HG03439 (cell line): ENCODE measurements at regions not wholly inside any gene's neighbourhood (a gene's known extent, or its start where the extent isn't known, plus 50 kb on each side); places are given as distances from the start of the nearest gene placed in this dataset.

Source experiments
- ATAC-seq: cut with Tn5 transposase; IDR thresholded peaks from one replicate; pipeline ENCODE4 v1.9.1; 2021; ENCODE audit warnings: mild to moderate bottlenecking, moderate library complexity; ENCODE audit not compliant: unreplicated experiment

GRCh38 chr3:124560666-124561215 is 169.5 kb upstream of the UMPS start:
- no peak for ATAC-seq

- ATAC-seq, result no peak
Observed at GRCh38 chr3:124562769-124563168, 167.5 kb upstream of the UMPS start.

DNA sequence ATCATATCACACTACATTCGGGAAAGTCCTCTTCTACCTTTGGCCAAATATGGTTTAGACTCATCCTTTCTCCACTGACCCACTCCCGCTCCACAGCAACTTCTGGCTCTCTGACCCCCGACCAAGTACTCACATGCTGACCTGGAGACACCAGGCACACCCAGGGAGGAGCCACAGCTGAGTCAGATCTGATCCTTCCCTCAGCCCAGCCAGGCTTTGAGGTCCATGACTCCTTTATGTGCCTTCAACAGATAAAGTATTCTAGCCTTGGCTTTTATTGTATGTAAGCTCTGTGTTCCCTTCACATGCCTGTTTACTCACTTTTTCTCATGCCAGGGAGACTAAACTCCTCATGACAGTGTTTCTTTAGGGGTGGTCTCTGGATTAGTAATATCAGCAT is 166.9 kb upstream of the UMPS start:
- ATAC-seq, result no peak

DNA sequence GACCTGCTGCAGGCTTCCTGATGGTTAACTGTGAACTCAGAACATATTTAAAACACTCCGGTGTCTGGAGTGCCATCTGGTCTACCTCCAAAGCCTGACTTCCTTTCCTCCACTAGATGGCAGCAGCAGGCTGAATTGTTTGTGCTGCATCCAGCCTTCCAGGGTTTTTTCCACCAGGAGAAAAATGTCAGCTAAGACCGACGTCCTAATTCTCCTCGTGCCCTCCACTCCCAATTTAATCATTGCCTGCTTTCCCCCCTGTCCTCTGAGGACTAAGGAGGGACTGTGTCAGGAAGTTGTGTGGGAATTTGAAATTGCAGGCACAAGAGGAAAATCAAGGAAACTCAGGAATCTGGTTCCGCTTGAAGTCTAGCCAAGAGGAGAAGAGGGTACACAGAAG is 165.2 kb upstream of the UMPS start:
- no peak for ATAC-seq

DNA sequence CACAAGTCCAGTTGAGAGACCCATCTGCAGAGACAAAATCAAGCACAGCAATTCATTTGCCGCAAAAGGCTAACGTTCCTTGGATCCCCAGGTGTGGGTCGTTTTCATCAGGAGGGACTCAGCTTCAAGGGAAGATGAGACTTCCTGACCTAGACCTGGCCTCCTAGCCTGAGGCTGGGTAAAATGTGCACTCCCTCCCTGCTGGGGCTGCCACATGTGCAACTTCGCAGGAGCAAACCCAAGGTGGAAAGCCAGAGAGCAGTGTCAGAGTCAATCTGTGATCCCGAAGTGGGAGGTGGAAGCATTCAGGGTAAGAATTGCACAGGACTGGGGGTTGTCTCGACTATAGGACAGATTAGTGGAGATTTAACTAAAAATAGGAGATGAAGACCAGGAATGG is 164.7 kb upstream of the UMPS start:
- no peak for ATAC-seq

GRCh38 chr3:124566701-124567100 is 163.6 kb upstream of the UMPS start:
- no peak for ATAC-seq

GRCh38 chr3:124567179-124567578 is 163.1 kb upstream of the UMPS start:
- ATAC-seq, result no peak

- no peak for ATAC-seq
Observed at GRCh38 chr3:124569761-124570160, 160.5 kb upstream of the UMPS start.

- no peak for ATAC-seq
Observed at GRCh38 chr3:124570232-124570631, 160.0 kb upstream of the UMPS start.

DNA sequence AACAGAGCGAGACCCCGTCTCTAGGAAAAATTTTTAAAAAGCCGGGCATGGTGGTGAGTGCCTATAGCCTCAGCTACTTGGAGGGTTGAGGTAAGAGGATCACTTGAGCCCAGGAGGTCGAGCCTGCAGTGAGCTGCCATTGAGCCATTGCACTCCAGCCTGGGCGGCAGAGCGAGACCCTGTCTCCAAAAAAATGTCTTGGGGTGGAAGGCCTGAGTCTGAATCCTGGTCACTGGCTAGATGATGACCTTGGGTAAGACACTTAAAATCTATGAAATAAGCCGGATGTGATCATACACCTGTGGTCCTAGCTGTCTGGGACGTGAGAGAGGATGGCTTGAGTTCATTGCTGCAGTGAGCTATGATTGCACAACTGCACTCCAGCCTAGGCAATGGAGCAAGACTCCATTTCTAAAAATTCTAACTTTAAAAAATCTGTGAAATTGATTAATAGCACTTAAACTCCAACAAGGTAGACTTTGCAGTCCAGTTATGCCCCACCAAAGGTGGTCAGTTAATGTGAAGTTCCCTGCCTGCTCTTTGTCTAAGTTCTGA is 157.3 kb upstream of the UMPS start:
- ATAC-seq, result no peak

GRCh38 chr3:124574012-124574411 is 156.2 kb upstream of the UMPS start:
- no peak for ATAC-seq

- ATAC-seq, result peak; percentile 50
Observed at GRCh38 chr3:124576565-124577493, 153.4 kb upstream of the UMPS start.

DNA sequence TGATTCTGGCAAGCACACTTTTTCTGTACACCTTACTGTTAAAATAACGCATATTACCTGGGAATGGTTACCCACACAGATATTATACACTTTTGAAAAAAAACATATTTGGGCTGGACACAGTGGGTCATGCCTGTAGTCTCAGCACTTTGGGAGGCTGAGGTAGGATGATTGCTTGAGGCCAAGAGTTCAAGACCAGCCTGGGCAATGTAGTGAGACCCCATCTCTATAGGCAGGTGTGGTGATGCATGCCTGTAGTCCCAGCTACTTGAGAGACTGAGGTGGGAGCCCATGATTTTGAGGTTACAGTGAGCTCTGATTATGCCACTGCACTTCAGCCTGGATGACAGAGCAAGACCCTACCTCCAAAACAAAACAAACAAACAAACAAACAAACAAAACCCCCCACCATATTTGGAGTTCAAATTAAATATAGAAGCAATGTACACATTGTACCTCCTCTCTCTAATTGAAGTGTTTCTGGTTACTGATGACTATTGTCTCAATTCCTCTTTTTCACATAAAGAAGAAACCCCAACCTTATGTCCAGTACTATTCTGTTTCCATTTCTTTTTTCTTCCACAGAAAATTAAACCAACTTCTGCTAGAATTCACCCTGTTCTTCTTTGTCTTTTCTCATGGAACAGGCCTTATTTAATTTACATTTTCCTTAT is 152.6 kb upstream of the UMPS start:
- no peak for ATAC-seq

DNA sequence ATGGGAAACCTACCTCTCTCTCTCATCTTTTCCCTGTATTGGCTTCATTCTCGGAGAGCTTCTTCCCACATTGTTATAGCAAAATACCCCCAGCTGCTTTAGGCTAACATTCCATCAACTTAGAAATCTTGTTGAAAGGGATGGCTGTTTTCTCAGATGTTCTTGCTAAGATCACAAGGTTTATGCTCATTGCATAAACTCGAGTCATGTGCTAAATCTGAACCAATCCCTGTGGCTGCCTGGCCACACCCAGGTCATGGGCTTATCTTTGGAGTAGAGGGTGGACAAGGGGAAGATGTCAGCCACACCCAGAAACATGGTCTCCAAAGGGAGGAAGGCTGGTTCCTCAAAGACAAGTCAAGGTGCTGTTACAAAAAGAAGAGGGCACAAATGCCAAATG is 150.6 kb upstream of the UMPS start:
- no peak for ATAC-seq

DNA sequence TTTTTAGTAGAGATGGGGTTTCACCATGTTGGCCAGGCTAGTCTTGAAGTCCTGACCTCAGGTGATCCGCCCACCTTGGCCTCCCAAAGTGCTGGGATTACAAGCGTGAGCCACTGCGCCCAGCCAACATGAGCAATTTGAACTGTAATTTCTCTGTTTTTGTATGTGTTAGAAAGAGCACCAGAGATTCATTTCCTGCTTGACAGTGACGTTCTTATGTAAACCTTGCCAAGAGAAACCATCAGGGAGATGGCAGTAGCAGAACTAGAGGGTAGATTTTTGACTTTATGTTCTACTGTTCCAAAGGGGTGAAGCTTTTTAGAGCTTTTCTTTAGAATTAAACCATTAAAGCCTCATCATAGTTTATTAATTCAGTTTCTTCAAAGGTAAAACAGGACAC is 148.1 kb upstream of the UMPS start:
- ATAC-seq, result no peak

DNA sequence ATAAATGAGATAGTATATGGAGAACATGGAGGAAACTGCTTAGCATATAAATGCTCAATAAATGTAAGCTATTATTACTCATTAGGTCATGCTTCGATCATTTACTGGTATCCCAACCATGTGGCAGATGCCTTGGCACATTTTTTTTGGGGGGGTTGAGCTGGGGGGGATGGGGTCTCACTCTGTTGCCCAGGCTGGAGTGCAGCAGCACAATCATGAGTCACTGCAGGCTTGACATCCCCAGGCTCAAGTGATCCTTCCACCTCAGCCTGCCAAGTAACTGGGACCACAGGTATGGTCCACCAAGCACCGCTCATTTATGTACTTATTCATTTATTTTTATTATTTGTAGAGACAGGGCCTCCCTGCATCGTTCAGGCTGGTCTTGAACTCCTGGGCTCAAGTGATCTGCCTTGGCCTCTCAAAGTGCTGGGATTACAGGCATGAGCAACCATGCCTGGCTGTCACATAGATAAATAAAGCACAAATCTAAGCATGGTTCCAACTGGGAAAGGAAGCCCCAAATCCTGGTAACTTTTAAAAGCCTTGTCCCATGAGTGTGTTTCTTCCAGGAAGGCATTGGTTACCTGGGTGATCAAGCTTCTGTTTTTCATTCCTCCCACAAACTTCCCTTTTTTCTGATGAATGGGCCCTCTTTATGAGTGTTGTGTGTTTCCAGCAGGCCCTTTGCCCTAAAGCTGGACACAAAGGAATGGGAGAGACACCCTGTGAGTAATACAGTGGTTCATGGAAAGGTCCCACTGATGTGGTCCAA is 147.4 kb upstream of the UMPS start:
- ATAC-seq, result no peak

GRCh38 chr3:124584245-124584551 is 146.1 kb upstream of the UMPS start:
- ATAC-seq, result no peak

DNA sequence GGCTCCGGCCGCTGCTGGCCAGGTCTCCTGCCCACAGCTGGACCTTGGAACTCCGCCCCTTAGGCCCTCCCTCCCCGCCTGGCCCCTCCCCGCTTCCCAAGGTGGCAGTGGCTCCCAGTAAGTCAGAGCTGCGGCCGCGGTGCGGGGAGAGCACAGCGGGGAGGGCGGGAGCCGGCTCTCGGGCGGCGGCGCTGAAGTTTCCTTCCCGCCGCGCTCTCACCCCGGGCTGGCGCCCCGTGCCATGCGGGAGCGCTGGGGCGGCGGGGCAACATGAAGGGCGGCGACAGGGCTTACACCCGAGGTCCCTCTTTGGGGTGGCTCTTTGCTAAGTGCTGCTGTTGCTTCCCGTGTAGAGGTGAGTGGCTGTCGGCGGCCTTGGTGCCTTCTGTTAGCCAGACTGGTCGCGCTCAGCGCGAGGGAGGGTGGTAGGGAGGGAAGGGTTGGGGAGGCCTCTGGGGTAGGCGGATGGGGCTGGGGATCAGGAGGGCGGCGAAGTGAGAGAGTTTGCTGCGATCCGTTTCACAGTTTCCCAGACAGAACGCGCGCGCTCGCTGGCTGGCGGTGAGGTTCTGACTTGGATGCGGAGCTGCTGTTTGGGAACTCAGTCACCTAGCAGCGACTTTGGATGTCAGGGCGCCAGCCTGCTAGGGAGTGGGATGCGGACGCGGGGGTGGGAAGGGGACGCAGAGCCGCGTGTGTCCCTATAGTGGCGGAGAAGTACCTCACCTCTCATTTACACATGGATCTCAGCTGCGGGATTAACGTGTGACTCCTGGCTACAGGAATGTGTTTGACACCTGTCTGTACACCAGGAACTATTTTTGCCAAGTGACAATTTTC is 145.5 kb upstream of the UMPS start:
- ATAC-seq, result no peak

DNA sequence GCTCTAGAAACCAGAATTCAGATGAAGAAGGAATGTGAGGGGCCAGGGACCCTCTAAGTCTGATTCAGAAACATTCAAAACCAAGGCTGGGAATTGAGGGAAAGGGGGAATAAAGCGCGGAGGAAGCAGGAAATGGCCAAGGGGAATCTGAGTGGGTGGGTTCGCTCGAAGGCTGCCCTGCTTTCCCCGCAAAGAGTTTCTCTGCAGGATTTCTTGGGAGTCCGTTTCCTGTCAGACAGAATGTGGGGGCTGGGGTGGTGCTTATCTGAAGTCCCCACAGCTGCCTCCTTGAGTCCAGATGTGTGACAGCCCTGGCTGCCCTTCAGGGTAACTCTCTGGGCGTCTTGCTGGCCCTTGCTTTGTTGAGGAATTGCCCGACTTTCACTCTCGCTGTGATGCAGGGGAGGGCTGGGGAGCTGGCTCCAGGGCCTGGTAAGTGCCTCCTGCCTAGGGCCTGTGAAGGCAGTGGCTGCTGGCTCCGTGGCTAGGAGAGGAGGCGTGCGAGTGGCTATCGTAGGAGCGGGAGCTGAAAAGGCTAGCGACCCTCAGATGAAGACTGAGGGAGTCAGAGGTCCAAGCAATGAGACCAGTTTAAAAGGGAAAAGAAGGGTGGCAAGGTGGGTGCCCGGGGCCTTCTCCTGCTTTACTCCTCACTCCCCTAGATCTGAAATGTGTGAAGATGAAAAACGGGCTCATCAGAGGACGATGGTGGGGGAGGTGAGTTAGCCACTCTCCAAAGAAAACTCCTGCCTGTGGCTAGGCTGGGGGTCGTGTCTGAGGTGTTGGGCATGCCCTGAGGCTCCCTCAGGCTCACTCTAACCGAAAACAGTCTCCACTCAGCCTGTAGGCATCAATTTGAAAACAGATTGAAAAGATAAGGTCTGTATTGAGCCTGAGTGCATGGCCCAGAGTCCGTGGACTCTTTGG is 143.9 kb upstream of the UMPS start:
- no peak for ATAC-seq
